Astrocyte of the spinal cord (primary cell): ENCODE measurements at regions not wholly inside any gene's neighbourhood (a gene's known extent, or its start where the extent isn't known, plus 50 kb on each side); places are given as distances from the start of the nearest gene placed in this dataset.
"Not testable (repeated sequence)": the region's sequence is repeated elsewhere in the genome, so short reads cannot be mapped to it uniquely, and the experiment has no call there.

ENCODE experiments used
- DNase-seq: peaks from one replicate; pipeline ENCODE4 v3.0.0; 2011; ENCODE audit warnings: low read depth, low spot score
- H3K4me3 ChIP-seq: 2 replicates; pipeline ENCODE4 v1.5.1; 2011; ENCODE audit warnings: low read depth, mild to moderate bottlenecking, low read length, moderate library complexity
- in situ Hi-C: cut with HindIII; loops from 2 replicates; pipeline ENCODE4 v1.10.0; 2017; ENCODE audit warnings: low sequenced_read_pairs
- TF ChIP-seq, protein P1 (sequence below): IDR thresholded peaks from 2 replicates; pipeline ENCODE4 v1.5.1; 2012; ENCODE audit warnings: low read depth, mild to moderate bottlenecking, low read length, inconsistent platforms

DNA sequence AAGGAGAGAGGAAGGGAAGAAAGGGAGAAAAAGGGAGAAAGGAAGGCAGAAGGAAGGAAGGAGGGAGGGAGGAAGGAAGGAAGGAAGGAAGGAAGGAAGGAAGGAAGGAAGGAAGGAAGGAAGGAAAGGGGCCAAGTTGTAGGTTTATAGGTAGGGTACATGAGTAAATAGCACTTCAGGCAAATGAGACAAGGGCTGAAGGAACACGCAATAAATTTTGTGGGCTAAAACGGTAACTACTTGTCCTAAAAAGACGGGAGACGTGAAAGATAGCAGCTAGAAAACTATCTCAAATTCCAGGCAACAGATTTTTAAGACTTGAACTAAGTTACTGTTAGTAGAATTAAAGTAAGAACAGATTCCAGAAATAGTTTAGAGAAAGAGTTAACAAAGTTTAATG is 129.3 kb upstream of the XIRP2 start:
- in situ Hi-C loops: no loop called here
- TF ChIP-seq, protein P1, sequence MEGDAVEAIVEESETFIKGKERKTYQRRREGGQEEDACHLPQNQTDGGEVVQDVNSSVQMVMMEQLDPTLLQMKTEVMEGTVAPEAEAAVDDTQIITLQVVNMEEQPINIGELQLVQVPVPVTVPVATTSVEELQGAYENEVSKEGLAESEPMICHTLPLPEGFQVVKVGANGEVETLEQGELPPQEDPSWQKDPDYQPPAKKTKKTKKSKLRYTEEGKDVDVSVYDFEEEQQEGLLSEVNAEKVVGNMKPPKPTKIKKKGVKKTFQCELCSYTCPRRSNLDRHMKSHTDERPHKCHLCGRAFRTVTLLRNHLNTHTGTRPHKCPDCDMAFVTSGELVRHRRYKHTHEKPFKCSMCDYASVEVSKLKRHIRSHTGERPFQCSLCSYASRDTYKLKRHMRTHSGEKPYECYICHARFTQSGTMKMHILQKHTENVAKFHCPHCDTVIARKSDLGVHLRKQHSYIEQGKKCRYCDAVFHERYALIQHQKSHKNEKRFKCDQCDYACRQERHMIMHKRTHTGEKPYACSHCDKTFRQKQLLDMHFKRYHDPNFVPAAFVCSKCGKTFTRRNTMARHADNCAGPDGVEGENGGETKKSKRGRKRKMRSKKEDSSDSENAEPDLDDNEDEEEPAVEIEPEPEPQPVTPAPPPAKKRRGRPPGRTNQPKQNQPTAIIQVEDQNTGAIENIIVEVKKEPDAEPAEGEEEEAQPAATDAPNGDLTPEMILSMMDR: no peak
- H3K4me3 ChIP-seq: no peak overlapping the region
- DNase-seq: no peak

DNA sequence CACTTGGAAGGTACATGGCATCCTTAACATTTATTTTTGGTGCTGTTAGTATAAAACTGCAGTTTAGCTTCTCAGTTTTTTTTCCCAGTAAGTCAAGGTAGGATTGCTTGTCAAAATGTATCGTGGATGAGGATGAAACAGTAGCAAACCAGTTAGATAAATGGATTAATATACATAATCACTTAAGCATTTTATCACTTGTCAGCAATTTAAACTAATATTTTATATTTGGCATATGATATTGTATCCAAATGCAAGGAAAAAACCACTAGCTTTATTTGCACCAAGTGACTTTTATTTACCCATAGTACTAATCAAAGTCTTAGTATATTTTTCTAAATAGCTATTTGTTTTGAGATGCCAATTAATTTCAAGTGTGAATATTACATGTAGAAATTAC is 137.7 kb upstream of the XIRP2 start:
- in situ Hi-C loops: no loop called here
- TF ChIP-seq, protein P1: no peak
- no peak for DNase-seq
- no peak overlapping the region for H3K4me3 ChIP-seq

DNA sequence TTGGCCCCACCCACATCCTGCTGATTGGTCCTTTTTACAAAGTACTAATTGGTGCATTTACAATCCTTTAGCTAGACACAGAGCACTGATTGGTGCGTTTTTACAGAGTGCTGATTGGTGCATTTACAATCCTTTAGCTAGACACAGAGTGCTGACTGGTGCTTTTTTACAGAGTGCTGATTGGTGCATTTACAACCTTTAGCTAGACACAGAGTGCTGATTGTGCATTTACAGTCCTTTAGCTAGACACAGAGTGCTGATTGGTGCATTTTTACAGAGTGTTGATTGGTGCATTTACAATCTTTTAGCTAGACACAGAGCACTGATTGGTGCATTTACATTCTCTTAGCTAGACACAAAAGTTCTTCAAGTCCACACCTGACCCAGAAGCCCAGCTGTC is 144.2 kb upstream of the XIRP2 start:
- H3K4me3 ChIP-seq, in situ Hi-C loops, DNase-seq: not testable (repeated sequence)

DNA sequence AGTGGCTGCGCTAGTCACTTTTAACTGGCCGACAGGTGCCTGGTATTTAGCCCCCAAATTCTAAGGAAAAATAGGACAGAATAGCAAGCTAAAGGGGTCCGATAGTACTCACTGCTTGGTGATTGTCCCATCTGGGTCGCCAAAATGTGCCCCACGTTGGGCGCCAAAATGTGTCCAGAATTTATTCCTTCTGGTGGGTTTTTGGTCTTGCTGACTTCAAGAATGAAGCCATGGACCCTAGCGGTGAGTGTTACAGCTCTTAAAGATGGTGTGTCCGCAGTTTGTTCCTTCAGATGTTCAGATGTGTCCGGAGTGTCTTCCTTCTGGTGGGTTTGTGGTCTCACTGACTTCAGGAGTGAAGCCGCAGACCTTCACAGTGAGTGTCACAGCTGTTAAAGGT is 144.8 kb upstream of the XIRP2 start:
- in situ Hi-C loops, H3K4me3 ChIP-seq: not testable (repeated sequence)
- peak; percentile 10 for DNase-seq

DNA sequence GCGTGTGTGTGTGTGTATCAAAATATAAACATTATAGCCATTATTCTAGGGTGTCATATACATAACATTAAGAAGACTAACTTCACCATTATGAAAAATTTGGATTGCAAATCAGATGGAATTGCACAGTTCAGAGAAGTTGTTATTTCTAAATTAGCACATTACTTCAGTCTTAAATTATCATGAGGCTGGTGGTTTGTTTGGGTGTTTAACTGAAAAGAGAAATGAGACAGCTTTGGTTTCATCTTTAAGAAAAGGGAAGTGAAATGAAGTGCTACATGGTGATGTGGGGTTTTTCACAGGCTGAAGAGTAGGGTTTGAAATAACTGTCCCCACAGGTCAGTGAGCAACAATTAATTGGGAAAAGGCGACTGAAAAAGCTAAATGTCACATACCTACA is 161.2 kb upstream of the XIRP2 start:
- TF ChIP-seq, protein P1: no peak
- DNase-seq: no peak
- in situ Hi-C loops: no loop called here
- H3K4me3 ChIP-seq: no peak overlapping the region

DNA sequence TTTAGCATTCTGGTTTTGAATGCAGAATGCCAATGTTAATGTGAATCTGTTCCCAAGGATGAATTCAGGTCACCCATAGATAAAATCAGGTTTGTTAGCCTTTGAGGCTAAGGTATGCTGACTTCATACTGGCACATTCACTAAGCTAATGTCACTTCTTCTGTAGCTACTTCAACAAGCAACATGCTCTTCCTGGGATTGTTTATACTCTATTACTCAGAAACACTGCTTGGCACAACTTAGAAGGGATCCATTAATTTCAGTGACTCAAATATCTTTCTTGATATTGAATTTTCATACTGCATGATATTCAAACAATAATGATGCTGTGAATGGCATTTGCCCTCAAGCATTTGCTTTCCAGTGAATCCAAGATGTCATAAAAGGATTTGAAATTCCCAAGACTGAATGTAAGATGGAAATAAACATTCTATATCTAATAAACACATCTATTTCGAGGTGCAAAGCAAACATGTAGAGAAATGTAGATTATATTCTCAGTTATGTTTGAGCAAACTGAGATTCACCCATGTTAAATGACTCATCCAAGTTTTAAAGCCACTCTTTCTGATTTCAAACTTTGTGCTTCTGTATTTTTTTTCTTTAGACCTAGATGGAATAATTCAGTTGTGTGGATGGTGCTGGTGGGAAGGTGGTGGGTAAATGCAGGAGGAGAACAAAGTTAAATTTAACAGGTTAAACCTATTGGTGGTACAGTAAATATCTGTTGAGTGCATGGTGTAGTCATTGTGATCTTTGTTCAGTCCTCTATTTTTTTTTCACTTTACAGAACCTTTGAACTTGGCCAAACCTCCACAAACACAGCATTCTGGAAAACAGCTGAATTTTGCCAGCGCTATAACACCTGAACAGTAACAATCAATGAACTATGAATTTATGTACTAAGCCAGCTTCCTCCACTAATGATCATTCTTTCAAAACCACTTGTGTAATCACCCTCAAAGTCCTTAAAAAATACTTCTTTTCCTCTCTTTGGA is 162.1 kb upstream of the XIRP2 start:
- H3K4me3 ChIP-seq: no peak overlapping the region
- TF ChIP-seq, protein P1: no peak
- no peak for DNase-seq
- in situ Hi-C loops: no loop called here

DNA sequence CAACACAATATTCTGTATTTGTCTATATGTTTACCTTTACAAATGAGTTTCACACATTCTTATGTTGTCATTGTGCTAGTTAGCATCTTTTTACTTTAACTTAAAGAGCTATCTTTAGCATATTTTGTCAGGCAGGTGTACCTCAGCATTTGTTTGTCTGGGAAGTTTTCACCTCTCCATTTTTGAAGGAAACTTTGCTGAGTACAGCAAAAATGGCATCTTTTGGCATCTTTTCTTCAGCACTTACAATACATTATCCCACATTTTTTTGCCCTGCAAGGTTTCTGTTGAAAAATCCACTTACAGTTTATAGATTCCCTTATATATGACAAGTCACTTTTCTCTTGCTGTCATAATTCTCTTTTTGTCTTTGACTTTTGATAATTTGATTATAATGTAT is 171.3 kb upstream of the XIRP2 start:
- in situ Hi-C loops: no loop called here
- DNase-seq: no peak

More for the DNA sequence above, 171.3 kb upstream of the XIRP2 start:
- no peak overlapping the region for H3K4me3 ChIP-seq
- TF ChIP-seq, protein P1: no peak
